EL (cell line): ENCODE measurements at regions not wholly inside any gene's neighbourhood (a gene's known extent, or its start where the extent isn't known, plus 50 kb on each side); places are given as distances from the start of the nearest gene placed in this dataset.
"Not testable (repeated sequence)": the region's sequence is repeated elsewhere in the genome, so short reads cannot be mapped to it uniquely, and the experiment has no call there.

Experiments used
- DNase-seq: peaks from one replicate; pipeline ENCODE4 v3.0.0-alpha.2; 2016

DNA sequence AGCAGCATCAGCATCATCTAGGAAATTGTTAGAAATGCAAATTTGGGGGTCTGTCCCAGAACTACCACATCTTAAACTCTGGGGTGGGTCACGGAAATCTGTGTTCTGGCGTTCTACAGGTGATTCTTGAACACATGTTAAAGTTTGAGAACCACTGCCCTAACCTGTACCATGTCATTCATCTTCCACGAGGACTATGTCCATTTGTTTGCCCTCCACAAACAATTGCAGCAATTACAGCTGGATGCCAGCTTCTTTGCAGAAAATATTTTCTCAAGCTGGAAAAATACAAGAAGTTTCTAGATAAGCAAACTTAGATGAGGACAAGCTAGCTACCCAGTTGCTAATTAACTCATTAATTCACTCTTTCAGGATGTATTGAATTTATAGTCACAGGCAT is 54.1 kb downstream of the MAFB start:
- no peak for DNase-seq

DNA sequence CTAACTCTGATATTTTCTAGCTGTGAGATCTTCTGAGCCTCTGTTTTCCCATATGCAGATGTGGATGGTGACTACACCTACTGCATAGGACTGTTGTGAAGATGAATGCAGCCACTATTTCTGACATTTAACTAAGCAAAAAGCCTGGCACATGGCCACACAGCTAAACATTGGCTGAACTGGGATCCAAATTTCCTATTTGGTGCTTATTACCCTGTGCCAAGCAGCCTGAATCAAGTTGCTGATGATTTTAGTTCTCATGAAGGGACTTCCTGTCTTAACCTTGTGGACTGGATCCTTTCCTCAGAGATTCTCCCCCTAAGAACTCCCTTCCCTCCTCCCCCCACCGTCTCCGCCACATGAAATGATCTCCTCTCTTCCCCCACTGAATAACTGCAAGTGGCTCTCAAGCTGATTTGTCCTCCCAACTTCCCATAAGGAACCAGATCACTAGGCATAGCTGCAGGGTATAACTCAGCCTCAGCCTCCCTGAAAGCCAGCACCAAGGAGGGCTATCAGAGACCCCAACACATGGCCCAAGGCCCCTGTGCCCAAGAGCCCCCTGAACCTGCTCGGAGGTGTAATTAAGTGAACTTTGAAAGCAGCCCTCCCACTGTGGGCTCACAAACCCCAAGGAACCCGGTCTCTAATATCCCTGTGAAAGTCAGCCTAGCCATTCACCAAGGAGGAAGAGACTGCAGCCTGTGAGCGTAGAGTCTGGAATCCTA is 55.7 kb downstream of the MAFB start:
- no peak for DNase-seq

DNA sequence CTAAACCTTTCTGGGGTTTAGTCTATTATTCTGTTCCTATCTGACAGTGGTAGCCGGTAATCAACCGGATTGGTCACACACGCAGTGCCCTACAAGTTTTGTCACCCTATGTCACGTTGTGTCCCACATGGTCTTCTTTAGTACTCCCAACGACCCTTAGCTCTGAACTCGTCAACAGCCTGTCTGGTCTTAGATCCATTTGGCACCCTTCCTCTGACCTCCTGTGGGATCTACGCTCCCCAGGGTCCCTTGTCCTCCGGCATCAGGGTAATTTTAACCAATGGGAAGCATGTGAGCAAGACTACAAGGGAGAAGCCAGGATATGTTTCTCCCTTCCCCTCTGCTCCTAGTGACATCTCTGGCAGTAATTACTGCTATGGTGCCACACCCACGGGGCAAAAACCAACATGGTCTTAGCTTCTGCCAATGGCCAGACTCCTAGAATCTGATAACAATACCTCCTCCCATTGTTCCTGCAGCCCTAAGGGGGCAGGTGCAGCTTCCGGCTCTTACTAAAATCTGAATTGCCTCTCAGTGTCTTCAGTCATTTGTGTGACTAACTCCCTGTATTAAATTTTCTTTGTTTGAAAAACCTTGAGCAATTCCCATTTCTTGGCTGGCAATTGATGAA is 56.6 kb downstream of the MAFB start:
- no peak for DNase-seq

DNA sequence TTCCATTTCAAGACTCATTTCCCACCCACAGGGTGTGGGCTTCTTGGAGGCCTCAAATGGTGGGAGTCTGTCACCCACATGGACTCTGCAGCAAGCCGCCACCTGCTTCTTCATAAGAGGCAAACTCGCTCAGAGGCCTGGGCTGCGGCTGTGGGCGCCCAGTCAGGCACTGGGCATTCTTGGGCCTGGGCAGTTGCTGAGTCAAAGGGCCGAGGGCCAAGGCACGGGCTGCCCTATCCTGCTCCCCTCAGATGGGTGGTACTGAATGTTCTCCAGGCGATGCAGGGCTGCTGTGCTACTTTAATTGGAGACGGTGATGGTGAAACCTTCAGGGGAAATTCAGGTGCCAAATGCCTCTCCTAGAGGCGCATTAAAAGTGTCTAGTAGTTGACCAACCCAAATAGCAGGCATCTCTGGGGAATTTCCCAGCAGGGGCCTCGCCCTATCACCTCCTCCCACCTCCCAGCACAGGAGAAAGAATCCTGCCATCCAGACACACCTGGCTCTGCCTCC is 57.9 kb downstream of the MAFB start:
- DNase-seq, result no peak

DNA sequence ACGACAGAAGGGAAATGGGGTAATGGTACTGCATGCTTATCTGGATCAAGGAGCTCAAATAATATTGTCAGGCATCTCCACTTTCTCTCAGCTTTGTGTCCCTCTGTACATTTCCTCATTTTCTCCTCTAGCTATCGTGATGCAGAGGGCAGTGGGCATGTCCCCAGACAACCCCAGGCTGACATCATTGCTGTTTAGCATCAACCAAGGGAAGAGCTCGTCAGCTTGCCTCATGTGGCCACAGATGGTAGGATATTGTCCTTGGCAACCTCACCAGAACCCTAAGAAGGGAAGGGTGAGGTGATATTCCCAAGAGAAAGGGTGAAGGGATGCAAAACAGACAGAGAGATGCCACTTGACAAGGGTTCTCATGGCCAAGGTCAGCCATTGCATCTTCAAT is 58.3 kb downstream of the MAFB start:
- DNase-seq, result no peak

DNA sequence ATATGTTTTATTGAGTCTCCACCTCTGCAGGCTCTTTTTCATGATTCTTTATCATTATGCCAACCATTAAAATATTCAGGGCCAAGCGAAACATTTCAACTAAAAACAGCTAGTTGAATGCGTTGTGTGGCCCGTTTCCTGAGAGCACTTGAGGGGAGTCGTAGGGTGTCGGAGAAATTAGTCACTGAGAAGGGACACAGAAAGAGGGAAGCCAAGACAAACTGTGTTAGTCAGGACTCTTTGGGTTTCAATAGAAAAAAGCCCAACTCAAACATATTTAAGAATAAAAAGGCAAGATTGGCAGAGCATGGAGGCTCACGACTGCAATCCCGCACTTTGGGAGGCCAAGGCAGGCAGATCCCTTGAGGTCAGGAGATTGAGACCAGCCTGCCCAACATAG is 58.9 kb downstream of the MAFB start:
- DNase-seq, result no peak

DNA sequence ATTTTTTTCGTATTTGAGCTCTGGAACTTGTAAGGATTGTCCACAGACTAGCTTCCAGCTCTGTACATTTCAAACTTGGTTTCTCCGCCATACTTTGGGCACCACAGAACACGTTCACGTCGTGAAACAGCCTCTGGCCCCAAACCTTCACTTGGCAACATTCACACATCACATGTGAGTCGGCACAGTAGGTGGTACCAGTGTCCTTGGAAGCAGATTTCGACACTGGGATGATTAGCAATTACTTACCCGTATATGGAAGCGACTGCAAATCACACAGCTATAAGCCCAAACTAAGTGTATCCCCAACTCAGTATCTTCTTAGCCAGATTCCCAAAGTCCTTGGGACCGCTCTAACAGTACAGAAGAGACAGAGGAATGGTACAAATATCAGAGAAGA is 60.2 kb downstream of the MAFB start:
- no peak for DNase-seq

DNA sequence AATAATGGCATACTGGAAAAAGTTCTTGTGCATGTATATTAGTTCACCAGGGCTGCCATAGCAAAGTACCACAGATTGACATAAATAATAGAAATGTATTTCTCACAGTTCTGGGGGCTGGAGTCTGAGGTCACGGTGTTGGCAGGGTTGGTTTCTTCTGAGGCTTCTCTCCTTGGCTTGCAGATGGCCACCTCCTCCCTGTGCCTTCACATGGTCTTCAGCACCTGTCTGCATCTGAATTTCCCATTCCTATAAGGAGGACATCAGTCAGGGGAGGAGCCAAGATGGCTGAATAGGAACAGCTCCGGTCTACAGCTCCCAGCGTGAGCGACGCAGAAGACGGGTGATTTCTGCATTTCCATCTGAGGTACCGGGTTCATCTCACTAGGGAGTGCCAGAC is 70.0 kb downstream of the MAFB start:
- DNase-seq, result not testable (repeated sequence)

DNA sequence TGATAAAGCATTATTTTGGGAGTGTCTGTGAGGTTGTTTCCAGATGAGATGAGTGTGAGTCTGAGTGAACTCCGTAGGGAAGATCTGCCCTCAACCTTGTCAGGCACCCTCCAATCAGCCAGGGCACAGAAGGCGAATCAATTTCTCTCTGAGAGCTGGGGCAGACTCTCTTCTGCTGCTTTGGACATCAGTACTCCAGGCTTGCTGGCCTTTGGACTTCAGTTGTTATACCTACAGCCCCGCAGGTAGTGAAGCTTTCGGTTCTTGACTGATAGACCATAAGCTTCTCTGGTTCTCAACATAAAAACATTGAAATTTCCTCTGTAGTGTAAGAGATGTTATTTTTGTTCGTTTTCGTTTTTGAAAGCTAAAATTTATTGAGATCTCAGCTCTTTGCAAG is 71.4 kb downstream of the MAFB start:
- no peak for DNase-seq

DNA sequence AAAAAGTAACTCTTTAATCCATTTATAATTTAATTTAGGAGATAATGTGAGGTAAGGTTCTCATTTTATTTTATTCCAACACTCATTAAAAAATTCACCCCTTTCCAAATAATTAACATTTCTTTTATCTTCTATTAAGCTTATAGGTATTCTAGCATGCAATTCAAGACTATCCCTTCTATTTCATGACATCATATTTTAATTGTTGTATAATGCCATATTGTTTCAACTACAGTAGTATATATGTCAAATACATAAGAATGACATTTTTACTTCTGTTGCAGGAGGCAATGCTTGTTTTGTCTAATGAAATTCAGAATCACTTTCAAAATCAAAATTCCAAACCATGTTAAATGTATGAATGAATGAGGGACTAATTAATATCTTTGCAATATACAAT is 76.2 kb downstream of the MAFB start:
- no peak for DNase-seq

DNA sequence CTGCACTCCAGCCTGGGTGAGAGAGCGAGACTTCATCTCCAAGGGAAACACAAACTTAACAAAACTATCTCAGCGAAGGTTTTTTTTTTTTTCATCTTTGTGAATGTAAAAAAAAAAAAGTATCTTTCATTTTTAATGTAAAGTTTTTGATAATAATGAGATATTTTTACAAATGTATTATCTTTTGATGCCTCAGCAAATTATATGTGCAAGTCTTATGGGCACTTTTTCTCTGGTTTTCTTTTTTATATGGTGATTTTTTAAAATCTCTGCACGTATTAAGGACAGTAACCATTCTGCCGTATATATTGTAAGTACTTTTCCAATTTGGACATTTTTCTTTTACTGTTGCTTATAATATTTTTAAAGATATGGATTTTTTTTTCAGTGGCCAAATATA is 76.8 kb downstream of the MAFB start:
- DNase-seq, result no peak

DNA sequence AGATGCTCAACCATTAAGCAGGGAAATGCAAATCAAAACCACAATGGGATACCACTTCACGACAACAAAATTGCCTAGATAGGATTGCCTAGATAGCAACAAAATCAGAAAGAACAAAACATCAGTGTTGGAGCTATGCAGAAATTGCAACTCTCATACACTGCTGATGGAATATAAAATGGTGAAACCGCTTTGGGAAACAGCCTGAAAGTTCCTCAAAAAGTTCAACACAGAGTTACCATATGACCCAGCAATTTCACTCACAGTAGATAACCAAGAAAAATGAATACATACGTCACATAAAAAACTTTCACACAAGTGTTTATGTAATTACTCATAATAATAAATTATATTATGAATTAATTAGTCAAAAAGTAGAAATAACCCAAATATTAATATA is 78.3 kb downstream of the MAFB start:
- DNase-seq, result no peak

DNA sequence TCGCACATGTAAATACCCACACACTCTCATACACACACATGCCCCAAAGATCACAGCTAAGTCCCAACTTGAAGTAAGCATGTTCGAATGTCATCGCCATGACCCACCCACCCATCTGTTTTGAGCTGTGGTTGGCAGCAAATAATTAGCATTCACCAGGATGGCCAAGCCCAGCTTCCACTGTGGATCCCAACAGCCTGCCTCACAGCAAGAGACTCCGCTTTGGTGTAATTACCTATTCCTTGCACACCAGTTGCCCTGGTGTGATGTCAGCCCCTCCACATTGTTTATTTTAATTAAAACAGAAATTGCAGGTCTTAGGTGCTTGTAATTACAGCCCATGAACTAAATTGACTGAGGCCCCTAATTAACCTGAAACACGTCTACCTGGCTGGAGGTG is 81.1 kb downstream of the MAFB start:
- DNase-seq, result no peak

DNA sequence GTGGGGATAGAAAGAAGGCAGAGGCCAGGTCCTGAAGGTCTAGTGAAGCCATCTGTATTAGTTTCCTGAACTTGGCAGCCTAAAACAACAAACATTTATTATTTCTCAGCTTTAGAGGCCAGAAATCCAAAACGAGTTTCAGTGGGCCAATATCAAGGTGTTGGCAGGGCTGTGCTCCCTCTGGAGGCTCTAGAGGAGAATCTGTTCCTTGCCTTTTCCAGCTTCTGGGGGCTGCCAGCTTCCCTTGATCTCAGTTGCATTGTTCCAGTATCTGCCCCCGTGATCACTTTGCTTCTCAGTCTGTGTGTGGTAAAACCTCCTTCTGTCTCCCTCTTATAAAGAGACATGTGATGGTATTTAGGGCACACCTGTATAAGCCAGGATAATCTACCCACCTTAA is 82.4 kb downstream of the MAFB start:
- DNase-seq, result no peak

DNA sequence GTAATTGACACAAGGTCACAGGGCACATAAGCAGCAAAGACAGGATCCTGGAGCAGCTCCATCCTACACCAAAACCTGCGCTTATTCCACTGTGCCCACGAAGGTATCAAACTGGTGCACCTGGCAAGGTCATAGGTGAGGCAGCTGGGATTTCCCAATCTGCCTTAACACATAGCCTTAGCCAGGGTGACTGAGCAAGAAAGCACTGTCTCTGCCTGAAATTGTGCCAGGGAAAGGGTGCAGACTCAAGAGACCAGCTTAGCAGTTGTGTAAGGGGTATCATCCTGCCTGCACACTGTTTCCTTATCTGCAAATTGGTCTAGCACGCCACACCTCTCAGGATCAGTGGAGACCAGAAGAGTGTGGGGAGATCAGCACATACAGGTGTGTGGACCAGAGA is 82.8 kb downstream of the MAFB start:
- DNase-seq, result no peak

DNA sequence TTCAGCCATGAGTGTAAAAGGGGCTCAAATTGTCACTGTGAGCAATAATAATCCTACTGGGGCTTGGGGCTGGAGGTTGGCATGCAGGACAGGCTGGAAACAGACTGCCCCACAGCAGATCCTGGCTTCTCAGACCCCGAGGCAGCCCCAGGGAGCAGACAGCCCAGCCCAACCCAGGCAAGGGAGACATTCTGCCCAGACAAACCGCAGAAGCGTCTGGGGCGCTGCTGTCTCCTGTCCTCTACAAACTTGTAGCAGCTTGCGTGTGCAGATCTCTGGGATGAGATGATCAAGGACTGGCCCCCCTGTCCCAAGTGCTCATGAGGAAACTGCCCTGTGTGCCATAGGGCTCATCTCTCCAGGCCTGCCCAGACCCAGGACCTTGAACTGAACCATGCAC is 84.6 kb downstream of the MAFB start:
- DNase-seq, result no peak

DNA sequence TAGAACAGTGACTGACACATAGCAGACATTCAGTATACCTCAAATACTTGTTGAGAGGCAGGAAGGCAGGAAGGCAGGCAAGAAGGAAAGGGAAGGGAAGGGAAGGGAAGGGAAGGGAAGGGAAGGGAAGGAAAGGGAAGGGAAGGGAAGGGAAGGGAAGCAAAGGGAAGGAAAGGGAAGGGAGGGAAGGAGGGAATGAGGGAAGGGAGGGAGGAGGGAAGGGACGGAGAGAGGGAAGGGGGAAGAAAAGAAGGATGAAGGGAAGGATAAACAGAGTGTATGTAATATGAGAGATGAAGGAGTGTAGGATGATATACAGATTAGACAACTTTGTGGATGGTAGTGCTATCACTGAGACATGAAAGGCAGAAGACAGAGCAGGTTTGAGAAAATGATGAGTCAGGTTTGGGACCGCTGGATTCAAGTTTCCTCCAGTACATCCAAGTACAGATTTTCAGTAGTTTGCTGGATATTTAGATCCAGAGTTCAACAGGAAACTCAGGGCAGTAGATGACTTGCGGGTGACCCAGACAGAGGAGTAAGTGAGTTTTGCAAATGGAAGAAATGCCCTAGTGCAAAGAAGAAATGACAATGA is 85.9 kb downstream of the MAFB start:
- DNase-seq, result no peak

DNA sequence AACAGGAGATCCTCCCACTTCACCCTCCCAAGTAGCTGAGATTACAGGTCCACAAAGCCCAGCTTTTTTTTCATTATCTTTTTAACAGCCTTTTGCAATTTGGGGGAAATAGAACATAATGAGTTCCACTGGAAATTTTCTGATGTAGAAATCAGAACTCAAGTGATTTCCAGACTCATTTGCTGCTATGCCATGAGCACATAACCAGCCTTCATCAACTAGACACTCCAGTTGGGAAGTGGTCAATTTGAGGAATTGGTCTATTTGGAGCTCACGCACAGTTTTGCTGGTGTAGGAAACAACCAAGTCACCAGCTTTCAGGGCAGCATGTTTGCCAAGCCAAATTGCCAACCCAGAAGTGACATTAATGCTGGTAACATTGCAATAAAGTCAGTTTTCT is 86.7 kb downstream of the MAFB start:
- no peak for DNase-seq

DNA sequence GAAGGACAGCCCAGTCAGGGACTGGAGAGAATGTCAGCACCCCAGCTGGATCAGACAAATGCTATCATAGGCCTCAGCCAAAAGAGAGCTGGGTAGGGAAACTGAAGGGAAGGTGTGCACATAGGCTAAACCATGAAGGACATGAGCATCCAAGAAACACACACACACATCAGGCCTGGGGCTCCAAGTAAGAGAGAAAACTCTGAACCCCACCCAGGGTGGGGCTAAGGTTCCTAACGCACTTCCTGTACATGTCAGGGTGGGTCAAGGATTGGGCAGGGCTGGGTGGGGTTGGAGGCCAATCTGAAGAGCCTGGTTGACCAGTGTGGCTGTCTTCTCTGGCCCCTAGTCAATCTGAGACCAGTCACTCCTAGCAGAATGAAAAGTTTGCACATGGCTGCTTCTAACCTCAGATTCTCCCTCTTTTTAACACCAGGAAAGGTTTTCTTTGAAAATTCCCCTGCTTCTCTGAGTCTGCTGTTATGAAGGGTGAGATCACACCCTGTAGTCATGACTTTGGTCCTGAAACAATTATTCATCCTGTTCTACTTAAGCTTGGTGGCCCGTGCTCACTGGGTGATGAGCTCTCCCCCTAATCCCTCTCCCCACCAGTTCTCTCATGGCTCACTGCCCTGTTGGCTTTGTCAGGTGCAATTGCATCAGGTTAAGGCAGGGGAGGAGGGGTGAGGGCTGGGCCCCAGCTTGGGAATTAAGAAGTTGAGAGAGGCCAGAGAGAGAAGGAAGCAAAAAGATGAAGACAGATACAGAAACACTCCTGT is 88.4 kb downstream of the MAFB start:
- no peak for DNase-seq

DNA sequence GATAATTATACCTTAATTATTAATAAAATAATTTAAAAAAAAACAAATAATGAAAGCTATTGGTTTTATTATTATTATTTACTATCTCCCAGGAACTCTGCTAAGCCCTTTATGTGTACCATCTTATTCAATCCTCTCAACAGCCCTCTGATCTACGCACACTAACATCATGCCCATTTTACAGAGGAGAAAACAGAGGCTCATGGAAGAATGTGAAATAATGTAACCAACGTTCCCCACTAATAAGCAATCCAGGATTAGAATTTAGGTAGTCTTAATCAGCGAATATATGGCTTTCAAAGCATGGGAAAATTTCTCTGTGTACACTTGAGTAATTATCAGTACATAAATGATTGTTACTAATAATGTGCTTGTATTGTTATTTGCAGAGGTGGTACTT is 89.0 kb downstream of the MAFB start:
- no peak for DNase-seq

DNA sequence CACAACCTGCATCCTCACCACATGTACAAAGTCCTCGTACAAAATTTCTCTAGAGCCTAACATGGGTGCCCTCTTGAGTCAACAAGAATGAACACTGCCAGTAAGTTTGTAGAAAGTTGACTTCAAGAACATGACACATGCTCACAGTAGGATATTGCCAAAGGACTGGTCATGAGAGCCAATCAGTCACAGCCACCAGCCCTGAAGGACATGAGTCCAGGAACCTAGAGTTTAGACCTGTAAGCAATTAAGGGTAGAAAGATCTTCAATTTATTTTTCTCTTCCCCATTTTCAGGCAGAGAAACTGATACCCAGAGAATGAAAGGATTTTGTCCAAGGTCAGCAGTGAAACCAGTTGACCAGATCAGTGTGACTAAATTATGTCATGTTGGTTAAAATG is 96.1 kb downstream of the MAFB start:
- DNase-seq, result no peak

DNA sequence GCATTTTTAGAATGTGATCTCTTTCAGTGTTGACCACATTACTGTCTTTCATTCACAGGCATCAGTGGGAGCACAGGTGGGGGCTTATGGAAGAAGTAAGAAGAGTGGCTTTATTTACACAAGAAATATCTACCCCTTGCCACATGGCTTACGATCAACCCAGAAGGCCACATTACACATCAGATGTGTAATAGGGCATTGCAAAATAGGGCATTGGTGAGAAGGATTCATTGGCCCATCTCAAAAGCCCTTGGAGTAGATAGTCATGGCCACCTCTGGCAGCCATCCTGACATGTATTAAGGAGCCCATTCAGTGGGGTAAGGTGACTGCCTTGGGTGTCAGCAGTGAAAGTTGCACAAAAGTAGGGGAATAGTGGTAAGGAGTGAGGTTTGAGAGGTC is 97.5 kb downstream of the MAFB start:
- DNase-seq, result no peak

DNA sequence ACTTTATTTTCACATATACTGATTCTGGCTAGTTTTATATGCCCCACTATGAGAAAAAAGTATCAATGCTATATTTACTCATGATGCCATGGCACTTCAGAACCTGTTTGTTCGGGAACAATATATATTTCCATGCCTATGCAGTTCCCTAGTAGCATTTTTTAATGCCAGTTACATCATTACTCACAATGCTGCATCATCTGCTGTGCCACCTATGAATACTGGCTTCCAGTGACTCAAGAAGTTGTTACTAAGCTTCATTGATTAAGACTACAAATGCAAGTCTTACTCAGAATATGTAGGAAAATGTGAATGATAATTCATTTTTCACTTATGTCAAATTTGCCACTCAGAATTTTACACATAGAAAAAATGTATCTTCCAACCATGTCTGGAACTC is 97.9 kb downstream of the MAFB start:
- DNase-seq, result no peak

DNA sequence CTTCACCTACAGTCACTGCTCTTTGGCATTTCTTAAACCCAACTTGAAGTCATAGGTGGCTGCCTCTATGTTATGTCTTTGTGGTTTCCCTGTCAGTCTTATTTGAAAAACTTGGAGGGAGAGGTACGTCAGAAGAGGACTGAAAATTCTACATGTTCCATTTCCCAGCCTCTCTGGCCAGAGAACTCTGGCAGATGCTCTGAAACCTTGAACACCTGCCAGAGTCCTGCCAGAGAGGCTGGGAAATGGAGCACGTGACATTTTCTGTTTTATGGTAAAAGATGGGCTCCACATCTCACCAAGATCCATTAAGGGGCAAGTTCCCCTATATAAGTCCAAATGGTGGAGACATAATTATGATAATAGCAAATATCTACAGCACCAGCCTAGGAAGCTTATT is 99.5 kb downstream of the MAFB start:
- no peak for DNase-seq
